ENCODE measurements at regions not wholly inside any gene's neighbourhood (a gene's known extent, or its start where the extent isn't known, plus 50 kb on each side); places are given as distances from the start of the nearest gene placed in this dataset.

- TF ChIP-seq GATA2 (IDR thresholded peaks at IDR 0.05; ENCODE audit: low read depth, low read length) (no peak), GATA3 (IDR thresholded peaks at IDR 0.05; ENCODE audit: low read depth, low read length) (no peak)
Observed at GRCh38 chr10:131533846-131534526, 222.5 kb upstream of the TCERG1L start.

Data from SH-SY5Y (cell line).